Activated CD4-positive, CD25-positive, alpha-beta regulatory T cell treated with anti-CD3 and anti-CD28 coated beads, Interleukin-2, amount 50 U/mL, for 72 hours (primary cell): ENCODE measurements at regions not wholly inside any gene's neighbourhood (a gene's known extent, or its start where the extent isn't known, plus 50 kb on each side); places are given as distances from the start of the nearest gene placed in this dataset.

Source experiments
- DNase-seq: peaks from one replicate; pipeline ENCODE4 v3.0.0; 2021

GRCh38 chr6:227074-227782 lies 65.1 kb upstream of the DUSP22 start:
- DNase-seq: no peak

GRCh38 chr6:227812-228338 lies 64.4 kb upstream of the DUSP22 start:
- DNase-seq: no peak

- no peak for DNase-seq
These were observed 63.2 kb upstream of the DUSP22 start for GRCh38 chr6:228881-229651.

GRCh38 chr6:231779-232178 lies 60.5 kb upstream of the DUSP22 start:
- DNase-seq: no peak

DNA sequence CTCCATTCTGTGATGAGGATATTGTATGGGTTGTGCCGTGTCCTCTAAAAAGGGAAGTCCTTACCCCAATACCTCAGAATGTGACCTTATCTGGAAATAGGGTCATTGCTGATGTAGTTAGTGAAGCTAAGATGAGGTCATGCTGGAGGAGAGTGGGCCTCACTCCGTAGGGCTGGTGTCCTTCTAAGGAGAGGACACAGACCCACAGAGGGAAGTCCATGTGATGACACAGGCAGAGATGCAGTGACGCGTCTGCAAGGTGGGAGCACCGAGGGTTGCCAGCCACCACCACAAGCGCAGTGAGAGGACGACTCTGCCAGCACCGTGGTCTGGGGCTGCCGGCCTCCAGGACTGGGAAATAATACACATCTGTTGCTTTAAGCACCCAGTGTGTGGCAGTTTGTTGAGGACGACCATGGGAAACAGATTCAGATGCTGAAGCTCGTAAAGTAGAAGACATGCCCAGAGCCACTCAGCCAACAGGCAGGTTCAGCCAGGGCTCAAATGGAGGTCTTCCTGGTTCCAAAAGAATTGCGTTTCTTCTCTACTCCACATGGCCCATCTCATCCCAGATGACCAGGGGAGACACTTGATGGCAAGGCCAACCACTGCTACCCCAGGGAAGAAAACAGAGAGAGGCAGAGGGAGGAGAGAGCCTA lies 59.2 kb upstream of the DUSP22 start:
- DNase-seq: no peak

- no peak for DNase-seq
These were observed 57.4 kb upstream of the DUSP22 start for GRCh38 chr6:234706-235372.

DNA sequence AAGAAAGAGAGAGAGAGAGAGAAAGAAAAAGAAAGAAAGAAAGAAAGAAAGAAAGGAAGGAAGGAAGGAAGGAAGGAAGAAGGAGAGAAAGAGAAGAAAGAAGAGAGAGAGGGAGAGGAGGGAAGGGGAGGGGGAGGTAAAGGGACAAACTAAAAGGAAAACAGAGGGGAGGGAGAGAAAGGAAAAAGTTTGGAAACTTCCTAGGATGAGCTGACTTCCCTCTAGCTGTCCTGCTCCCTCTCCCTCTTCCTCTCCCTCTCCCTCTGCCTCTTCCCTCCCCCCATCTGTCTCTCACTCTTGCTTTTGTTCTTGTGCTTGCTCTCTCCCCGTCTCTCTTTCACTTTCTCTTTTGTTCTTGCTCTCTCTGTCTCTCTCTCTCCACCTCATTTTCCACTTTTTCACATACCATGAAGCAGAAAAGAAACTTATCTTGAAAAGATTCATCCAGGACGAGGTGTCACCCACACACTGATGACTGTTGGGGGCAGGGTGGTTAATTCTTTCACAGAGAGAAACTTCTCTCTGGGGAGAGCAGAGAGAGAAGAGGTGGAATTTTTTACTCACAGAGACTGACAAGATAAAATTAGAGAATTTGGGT lies 56.4 kb upstream of the DUSP22 start:
- DNase-seq: no peak

GRCh38 chr6:236519-236918 lies 55.8 kb upstream of the DUSP22 start:
- DNase-seq: no peak

GRCh38 chr6:240151-240550 lies 52.1 kb upstream of the DUSP22 start:
- no peak for DNase-seq

DNA sequence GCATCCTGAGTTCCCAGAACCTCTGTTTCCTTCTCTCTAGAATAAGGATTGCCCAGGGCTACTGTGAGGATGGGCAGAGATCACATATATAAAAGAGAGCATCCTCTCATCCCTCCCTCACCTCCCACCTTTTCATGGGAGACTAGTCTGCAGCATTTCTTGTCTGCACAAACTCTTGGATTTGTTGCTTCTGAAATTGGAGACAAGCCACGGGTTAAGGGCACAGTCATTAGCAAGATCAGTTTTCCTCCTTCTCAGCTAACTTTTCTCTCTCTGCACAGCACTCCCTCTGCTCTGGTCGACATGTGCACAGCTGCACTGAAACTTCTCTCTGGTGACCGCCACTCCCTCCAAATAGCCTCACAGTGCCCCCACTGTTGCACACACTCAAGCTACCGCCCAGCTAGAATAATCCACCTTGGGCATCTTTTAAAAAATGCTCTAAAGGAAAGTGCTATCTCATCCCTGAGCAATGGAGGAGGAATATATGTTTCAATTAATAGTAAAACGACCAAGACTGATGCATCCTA lies 50.9 kb upstream of the DUSP22 start:
- DNase-seq: no peak
